NCI-H510A treated with DMSO at 0.1 percent for 48 hours (cell line): ENCODE measurements at regions not wholly inside any gene's neighbourhood (a gene's known extent, or its start where the extent isn't known, plus 50 kb on each side); places are given as distances from the start of the nearest gene placed in this dataset.
"Not testable (repeated sequence)": the region's sequence is repeated elsewhere in the genome, so short reads cannot be mapped to it uniquely, and the experiment has no call there.

Source experiments
- DNase-seq: peaks from one replicate; lab custom pipeline; 2025; lab: John Stamatoyannopoulos, UW

DNA sequence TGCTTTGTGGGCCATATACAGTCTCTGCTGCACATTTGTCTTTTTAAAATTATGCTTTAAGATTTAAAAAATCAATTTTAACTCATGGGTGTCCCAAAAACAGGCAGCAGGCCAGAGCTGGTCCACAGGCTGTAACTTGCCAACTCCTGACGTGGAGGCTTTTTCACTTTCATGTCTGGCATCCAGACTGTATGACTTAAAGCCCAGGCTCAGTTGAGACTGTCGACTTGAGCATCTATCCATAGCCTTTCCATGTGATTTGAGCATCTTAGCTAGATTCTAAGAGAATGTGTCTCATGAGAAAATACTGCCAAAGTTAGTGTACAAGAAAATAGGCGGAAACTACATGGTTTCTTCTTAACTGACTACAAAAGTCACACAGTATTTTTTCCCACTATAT, 559.0 kb upstream of the TUSC1 start:
- no peak for DNase-seq

DNA sequence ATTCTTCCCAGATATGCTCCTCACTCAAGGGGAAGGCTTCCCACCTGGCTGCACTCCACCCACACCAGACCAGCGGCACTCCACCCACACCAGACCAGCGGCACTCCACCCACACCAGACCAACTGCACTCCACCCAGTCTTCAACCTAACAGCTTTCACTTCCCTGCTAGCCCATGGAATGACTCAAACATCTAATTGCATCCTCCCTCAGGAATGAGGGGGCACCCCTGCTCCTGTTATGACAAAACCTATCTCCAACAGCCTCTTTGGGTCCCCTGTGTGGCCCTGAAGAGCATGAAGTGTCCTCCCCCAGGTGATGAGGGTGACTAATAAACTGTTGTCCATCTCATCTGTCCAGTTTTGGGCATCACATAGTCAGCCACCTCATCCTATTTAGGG, 556.6 kb upstream of the TUSC1 start:
- no peak for DNase-seq

DNA sequence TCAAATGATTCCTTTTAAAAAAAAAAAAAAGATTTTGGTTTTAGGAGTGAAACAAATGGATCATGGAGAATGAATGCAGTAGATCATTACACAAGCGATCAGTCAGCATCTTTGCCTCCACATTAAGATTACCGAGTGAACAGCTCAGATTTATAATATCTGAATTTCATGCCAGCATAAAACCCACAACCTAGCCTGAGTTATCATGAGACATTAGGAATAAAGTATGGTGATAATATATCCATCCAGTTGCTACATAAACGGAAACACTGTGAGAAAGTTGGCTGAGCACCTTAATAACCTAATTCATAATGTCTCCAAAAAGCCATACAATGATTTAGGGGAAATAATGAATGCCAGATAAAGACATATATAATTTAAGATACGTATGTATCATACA, 553.1 kb upstream of the TUSC1 start:
- DNase-seq, result no peak

DNA sequence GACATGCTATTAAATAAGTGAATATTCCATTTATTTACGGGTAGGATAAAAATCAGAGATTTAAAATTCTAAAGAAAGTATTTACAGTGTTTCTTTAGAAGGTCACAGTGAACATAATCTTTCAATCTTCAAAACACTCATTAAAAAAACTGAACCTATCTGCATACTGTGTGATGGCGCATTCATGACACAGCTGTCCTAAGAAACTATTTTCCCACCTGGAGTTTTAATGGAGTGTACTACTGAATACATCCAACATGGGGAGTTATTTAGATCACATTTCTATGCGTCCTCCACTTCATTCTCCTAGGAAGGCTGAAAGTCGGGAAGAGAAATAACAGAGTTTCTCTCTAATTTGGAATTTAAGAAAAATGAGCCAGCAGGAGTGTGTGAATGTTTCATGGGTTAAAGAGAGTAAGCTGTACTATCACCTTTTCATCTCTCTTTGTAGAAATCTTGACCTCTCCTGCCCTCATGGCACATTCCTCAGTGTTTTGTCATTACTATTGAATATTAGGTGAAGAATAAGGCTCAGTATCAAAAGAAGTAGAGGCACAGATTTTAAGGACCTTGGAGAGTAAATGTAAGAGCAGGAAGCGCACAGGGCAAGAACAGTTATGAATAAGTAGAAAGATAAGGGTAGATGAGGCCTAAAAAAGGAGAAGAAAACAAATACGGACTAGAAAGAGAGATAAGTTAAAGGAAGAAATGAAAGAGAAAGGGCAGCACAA, 551.2 kb upstream of the TUSC1 start:
- DNase-seq, result no peak

DNA sequence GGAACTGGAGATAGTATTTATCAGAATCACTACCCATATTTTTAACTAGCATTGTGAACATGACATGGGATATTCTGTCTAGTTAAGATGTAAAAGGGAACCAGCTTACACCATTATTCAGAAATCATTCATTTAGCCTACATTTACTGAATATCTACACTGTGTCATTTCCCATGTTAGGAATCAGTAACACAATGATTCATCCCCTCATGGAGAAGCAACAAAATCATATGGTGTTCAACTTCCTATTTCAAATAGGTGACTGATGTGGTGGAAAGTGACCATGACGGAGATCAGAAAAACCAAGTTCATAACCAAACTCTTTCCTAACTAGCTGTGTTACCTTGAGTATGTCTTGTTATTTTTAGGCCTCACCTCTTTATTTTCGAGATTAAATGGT, 550.0 kb upstream of the TUSC1 start:
- DNase-seq, result no peak

DNA sequence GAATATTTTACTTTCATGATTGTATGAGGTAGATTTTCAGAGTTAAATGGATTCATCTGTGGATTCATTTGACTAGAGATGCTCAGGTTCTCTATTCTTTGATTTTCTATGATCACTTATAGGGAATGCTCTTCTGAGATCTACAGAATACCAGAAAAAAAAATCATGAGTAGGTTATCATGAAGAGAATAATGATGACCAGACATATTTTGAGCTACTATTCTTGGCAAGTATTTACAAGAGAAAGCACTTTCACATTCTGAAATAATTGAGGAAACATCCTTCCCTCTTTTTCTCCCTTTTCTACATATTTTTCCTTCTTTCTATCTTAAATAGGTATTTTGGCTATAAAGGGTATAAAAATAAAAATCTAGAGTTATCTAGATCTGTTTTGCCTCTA, 543.0 kb upstream of the TUSC1 start:
- DNase-seq, result no peak

DNA sequence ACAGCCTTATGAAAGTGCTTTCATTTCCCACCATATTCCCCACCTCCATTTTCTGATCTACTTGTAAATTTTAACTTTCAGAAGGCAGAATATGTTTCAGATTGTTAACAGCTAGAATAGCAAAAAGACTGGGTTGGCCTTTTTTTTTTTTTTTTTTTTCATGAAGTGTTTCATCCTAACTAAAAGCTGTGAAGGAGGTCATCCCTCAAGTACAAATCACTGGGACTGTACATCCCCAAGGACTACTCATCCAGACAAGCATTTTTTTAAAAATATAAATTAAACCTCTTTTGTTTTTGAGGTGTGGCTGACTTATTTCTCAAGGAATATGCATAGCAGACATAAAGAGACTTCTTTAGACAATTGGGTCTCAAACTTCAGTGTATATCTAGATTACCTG, 542.1 kb upstream of the TUSC1 start:
- no peak for DNase-seq

DNA sequence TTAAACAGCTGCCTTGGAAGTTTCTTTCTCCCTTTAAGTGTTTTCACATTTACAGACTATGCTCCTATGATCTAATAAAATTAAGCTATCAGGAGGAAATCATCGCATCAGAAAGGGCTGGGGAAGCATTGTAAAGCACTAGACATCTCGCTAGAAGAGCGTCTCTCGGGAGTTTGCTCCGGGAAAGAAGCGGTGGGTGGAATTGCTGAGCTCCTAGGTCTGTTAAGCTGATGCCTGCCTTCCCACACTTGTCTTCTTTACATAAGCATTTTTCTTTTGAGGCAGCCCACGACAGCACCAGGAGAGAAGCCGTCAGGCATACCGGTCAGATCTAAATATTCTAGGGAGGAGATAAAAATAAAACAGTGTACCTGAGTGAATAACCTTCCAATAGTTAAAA, 541.7 kb upstream of the TUSC1 start:
- no peak for DNase-seq

DNA sequence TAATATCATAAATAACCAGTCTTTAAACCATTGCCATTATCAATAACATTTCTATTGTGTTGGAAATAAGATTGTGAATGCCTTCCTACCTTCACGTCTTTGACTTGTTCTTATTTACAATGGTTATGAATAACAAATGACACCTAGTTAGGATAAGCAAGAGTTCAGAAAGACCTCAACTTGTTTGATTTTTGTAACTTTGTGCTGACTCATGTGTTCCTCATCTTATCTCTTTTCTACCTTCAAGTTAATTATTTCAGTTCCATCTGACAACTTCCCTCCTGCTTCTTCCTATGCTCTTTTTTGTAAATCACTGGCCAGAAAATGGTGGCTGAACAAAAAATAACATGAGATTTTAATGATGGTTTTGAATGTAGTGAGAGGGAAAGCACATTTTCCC, 538.5 kb upstream of the TUSC1 start:
- no peak for DNase-seq

DNA sequence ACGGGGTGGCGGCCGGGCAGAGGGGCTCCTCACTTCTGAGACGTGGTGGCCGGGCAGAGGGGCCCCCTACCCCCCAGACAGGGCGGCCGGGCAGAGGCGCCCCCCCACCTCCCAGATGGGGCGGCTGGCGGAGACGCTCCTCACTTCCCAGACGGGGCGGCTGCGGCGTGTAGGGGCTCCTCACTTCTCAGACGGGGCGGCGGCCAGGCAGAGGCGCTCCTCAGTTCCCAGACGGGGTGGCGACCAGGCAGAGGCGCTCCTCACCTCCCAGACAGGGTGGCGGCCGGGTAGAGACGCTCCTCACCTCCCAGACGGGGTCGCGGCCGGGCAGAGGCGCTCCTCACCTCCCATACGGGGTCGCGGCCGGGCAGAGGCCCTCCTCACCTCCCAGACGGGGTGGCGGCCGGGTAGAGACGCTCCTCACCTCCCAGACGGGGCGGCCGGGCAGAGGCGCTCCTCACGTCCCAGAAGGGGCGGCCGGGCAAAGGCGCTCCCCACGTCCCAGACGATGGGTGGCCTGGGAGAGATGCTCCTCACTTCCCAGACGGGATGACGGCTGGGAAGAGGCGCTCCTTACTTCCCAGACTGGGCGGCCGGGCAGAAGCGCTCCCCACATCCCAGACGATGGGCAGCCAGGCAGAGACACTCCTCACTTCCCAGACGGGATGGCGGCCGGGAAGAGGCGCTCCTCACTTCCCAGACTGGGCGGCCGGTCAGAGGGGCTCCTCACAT, 536.6 kb upstream of the TUSC1 start:
- DNase-seq, result not testable (repeated sequence)

DNA sequence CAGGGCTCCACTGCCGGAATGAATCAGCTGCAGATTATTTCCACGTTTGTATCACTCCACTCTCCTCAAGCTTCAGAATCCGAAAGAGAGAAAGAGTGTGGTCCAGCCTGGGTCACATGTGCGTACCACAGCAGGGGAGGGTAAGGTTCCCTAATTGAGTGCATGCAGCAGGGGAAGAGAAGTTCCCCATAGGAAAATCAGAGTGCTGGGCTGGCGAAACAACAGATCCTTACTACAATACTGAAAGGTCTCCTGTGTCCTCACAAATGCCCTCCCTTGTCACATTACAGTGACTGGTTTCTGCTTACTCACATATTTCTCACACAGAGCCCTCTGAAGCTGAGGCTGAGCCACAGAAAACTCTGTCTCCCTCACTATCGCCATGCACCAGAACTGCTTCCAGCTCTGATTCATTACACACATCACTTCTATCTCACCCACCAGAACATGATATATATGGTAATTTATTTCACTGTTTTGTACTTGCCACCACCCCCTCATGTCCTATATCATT, 532.2 kb upstream of the TUSC1 start:
- DNase-seq, result no peak

DNA sequence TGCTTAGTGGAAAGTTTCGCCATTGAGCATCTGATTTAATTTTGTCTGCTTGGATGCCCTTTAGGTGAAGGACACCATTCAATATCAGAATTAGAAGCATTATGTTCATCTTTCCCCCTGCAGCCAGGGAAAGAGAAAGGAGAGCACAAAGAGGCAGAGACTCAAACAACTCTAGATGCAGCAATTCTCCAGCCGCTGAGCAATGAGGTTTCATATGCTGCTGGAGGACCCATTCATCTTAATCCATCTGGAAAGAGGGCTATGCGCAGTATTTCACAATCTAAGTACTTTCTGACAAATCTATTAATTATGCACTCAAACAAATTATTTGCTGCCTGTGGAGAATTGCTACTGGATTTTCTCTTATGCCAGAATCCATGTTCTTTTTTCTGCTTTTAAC, 527.0 kb upstream of the TUSC1 start:
- no peak for DNase-seq

DNA sequence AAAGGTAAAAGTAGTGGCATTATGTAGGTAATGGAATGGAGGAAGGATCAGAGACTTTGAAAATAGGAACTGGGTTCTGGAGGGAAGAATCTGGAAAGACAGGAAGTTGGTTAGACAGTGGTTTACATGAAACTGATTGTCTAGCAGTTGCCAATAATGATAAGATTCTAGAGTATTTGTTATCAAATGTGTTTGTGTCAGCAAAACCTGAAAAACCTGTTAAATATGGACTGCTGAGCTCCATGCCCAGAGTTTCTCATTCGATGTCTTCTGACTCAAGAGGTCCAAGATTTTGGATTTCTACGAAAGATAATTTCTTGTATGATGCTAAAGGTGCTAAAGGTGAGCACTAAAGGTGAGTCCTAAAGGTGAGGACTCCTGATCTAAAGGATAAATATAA, 515.0 kb upstream of the TUSC1 start:
- no peak for DNase-seq

DNA sequence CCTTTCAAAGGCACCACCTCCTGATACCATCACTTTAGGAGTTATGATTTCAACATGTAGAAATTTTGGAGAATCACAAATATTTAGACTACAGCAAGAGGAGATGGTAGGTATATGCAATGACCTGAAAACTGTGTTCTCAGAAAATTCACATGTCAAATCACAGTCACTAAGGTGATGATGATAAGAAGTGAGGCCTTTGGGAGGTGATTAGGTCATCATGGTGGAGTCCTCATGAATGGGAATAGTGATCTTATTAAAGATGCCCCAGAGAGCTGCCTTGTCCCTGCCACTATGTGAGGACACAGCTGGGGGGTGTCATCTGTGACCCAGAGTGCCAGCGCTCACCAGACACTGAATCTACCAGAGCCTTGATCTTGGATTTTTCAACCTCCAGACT, 513.5 kb upstream of the TUSC1 start:
- no peak for DNase-seq

DNA sequence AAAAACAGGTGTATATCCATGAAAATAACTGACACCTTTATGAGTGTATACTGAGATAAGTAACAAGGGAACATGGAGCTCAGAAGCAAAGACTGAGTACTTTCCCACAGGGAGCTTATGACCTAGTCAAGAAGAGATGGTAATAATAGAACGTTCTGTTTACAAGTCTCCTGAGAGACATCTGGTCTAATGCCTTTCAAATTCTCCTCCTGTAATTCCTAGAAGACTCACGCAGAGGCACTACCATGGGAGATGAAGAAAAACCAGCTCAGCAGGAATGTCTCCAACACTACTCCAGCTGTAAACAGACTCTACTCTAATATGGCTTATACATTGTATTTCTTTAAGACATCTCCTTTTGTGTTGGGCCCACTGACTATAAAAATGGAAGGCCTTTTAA, 503.6 kb upstream of the TUSC1 start:
- DNase-seq, result no peak

DNA sequence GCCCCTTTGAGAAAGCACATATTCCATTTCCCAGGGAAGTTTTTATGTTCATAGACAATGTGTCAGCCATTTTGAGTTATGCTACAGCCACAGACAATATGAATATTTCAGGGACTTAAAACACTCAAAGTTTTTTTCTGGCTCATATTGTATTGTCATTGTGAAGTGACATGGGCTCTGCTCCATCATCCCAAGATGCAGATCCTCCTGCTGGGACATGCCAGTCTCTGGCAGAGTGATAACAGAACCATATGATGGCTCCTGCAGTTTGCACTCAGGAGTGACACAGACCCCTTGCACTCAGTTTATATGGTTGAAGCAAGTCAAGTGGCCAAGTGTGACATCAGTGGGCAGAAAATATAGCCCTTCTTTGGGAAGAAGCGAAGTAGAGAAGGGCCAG, 498.4 kb upstream of the TUSC1 start:
- DNase-seq, result no peak

DNA sequence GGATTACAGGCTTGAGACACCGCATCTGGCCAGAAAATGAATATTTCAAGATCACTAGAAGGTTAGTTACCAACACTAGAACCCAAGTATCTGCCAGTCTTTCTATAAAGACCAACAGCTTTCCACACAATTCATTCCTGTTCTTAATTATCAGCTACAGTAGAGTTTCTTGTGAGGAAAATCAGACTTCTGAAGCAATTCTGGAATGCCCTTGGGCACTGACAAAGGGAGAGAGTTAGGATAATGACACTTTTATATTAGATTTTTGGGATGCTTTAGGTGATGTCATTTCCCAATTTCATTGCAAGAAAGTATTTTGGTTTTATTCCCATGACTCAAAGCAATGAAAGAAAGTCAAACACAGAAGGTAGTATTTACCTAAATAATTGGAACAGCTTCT, 497.0 kb upstream of the TUSC1 start:
- no peak for DNase-seq

DNA sequence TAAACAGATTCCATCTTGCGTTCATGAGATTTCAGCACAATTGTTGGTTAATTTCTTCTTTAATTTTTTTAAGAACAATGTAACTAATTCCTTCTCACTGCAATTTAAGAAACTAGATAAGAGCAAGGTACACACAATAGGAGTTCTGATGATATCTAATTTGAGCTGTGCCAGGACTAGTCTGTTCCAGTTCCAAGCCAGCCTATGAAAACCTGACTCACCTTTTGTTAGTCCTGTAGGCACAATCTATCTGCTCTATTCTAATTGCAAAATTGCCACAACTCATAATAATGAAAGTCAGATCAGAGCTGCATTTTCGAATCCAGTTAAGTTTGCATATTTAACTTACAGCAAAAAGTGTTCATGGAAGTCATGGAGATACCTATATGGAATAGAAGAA, 494.1 kb upstream of the TUSC1 start:
- no peak for DNase-seq

DNA sequence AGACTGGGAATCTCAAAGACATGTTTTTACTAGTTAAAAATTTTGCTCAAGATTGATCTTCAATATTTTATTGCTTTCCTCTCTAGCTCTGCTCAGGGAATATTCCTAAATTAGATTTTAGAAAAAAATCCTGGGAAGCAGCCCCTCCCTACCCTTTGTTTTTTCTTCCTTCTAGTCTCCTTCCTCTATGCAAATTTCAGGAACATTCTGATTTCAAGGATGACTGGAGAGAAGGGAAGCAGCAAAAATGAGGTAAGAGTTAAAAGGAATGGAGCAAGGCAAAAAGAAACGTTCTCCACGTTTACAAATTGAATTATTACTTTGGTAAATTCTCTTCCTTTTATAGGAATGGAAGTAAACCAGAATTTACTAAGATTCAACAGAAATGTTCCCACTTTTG, 493.4 kb upstream of the TUSC1 start:
- DNase-seq, result no peak

DNA sequence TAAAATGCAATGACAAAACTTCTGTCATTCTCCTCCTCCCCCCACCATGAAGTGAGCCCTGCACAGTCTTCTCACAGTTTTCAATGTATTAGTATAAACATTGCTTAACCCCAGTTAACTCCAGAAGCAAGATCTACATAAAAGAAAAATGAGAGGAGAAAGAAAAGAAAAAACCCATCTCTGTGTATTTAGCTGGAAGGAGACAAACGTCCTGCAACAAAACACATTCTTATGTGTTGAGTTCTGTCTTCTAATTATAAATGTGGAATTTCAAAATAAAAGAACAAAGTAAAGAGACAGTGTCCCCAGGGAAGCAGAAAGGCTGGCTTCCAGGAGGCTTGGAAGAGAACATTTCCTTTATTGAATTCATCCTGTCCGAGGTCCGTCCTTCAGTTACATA, 491.9 kb upstream of the TUSC1 start:
- DNase-seq, result no peak

DNA sequence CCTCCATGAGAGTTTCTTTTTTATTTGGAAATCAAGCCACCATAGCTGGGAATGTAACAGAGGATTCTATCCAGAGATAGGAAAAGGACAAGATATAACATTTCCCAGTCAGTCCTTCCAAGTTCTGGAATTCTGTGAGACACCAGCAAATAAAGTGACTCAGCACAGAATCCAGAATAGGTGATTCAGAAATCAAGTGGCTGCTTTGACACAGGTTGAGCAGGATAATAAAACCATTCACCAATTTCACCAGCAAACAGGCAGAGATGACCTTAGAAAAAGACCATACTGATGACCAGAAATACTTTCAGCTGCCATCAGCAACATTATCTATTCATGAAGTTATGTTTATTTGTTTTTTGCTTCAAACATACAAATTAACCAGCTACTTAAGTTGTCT, 491.5 kb upstream of the TUSC1 start:
- DNase-seq, result no peak

DNA sequence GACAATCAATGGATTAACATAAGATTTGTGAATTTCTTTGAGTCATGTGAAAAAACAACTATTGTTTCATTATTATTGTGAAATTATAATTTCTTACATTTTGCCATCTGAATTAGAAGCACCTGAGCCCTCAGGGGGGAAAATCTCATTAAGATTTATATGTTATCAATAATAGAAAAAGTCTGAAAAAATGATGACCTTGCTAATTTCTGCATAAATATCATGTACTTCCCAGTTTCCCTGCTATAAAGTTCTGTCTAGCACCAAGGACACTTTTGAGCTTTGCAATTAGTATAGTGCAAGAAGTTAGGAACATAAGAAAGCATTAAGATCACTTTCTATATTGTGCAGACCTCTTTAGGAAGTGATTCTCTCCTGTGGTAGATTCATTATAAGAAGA, 488.3 kb upstream of the TUSC1 start:
- no peak for DNase-seq

DNA sequence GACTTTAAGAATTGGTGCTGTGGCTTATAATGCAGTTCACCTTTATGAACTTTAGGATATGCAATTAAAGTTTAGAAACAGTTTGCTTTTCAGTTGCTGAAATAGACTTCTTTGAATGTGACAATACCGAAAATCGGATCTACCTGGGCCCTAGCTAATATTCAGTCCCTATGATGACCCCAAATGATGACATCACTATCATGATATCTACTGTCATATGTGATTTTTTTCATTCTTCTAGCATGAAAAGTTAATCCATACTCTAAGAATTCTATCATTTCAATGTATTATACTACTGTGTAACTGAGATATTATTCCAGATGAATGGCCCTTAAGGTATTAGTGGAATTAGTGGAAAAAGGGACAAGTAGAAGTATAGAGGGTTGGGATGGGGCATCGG, 487.2 kb upstream of the TUSC1 start:
- no peak for DNase-seq

DNA sequence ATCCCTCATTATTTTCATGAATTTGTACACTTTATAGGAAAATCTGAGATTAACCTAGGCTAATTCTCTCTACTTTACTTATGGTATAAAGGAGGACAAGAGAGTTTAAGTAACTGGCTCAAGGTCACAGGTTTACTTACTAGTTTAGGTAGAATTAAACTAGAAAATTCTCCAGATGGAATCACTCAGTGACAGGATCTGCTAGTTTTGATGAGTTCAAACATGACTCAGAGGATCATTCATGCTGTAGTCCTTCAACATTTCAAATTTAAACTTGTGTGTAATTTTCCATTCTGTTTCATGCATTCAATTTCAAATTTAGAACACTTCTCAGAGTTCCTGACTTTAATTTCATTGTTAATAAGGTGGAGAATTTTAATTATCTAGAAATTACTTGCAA, 485.7 kb upstream of the TUSC1 start:
- no peak for DNase-seq
